OCI-M2 (cell line): ENCODE measurements at regions not wholly inside any gene's neighbourhood (a gene's known extent, or its start where the extent isn't known, plus 50 kb on each side); places are given as distances from the start of the nearest gene placed in this dataset.
"Not testable (repeated sequence)": the region's sequence is repeated elsewhere in the genome, so short reads cannot be mapped to it uniquely, and the experiment has no call there.

Source experiments
- DNase-seq: peaks from one replicate; lab custom pipeline; 2025; ENCODE audit not compliant: unreplicated experiment; lab: John Stamatoyannopoulos, UW

DNA sequence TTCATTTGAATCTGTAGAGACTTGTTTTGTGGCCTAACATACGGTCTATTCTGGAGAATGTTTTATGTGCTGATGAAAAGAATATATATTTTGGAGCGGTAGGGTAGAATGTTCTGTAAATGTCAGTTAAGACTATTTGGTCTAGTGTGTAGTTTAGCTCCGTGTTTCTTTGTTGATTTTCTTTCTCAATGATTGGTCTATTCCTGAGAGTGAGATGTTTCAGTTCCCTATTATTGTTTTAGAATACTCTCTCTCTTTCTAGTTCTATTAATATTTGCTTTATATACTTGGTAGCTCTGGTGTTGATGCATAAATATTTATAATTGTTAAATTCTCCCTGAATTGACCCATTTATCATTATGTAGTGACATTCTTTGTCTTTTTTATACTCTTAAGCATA is 236.5 kb downstream of the GLUD2 start:
- no peak for DNase-seq

DNA sequence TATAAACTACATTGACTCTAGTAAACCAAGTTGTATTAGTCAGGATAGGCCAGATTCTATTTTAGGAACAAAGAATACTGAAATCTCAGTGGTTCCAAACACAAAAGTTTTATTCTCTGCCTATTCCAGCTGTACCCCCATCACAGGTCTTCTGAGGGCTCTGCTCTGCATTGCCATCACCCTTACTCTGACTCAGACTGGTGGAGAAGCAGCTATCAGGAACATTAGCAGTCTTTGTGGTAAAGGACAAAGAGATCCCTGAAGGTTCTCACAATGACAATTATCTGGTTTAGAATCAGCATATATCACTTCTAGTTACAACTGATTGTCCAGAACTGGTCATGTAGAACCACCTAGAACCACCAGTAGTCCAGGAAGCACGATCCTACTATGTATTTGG is 251.1 kb downstream of the GLUD2 start:
- DNase-seq, result no peak

DNA sequence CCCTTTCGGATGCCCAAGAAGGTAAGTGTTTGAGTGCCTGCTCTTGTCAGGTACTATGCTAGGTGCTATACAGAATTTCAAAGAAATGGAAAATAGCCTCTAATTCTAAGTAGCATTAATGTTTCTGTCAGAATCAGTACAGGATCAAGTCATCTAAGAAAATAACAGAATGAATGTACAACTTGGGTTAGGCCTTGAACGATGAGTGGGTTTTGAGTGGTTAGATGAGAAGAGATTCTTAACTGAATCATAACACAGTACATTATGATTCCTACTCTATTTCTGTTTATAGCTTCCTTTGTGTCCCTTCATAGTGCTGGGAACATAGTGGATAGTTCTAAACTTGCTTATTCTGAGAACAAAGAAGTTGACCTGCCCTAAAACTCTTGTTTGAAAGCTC is 253.9 kb downstream of the GLUD2 start:
- no peak for DNase-seq

DNA sequence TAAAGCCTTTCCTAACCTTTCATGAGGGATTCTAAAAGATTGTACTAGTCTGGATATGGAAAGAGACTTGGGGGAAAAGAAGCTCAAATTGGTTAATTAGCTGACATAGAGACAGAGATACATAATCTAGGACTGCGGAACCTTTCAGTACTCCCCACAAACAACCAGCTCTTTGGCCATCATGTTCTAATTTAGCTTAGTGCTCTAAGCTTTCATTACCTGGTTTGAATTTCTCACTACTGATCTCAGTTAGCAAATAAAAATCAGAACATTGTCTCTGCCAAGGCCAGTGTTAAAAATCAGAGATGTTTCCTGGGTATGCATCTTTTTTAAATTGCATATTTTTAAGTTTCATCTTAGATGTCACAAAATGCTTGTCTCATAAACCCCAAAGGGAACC is 254.4 kb downstream of the GLUD2 start:
- no peak for DNase-seq

DNA sequence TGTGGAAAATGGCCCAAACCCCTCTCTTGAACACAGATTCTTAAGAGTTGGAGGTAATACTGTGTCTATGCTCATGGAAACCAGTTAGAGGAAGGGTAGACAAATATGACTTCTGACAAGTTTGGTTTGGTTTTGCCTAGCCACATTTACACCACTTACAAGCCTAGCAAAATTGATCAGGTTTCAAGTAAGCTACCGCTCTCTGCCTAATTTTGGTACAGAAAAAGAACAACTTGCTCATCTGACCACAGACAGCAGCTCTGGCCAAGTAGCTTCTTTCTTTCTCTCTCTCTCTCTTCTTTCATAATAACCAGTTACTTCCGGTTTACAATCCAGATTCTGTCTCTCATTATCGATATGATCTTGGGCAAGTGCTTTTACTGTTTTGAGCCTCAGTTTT is 260.0 kb downstream of the GLUD2 start:
- DNase-seq, result no peak

DNA sequence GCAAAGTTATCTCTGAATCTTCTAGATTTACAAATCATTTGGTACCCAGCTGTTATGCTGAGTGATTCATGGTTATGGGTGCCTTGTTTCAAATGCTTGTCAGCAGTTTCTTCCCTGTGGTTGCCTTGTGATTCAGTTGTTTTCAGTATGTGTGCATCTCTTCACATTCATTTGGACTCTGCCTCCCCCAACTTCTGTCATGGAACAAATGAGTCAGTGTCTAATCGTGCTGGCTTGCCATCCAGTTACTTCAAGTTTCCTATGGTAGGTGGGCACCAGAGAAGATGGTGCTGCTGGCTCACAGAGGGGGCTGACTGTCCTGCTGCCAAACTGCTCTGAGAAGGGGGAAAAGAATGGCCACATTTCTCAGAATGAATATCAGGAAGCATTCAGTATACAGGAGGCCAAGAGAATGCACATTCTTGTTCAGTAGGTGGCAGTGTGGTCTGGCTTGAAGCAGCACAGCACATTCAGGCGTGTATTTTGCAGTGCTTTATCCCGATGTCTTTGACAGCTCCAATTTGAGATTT is 260.9 kb downstream of the GLUD2 start:
- DNase-seq, result no peak

DNA sequence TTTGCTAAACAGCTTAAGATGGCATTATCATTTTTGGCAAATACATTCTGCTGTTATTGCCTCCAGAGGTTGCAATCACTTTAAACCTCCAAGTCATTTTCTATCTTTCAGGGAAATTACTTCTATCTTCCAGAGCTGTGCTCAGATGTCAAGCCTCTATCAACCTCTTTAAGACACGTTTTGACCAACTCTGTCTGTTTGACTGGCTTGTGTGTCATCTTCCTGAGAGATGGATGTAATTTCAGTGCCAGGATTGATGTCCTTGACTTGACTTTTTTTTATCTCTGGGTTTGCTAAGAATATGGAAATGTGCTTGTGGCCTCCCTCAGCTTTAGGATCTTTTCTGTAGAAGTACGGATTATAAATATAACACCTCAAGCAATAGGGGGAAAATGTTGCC is 263.4 kb downstream of the GLUD2 start:
- no peak for DNase-seq

DNA sequence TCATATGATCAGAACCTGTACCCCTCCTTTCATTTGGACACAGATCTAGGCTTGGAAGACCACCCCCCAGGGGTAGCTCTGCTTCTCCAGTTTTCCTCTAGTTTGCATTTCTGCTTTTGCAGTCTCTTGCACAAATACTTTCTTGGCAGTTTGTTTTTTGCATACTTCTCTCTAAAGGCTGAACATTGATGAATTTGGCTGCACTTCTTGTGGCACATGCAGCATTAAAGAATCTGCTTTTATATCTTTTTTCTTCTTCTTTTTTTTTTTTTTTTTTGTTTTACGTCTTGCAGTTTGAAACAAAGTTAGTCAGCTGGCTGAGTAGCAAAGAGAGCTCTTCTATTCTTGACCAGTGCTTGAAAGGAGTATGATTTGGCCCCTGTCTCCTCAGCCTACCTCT is 273.0 kb downstream of the GLUD2 start:
- DNase-seq, result no peak

DNA sequence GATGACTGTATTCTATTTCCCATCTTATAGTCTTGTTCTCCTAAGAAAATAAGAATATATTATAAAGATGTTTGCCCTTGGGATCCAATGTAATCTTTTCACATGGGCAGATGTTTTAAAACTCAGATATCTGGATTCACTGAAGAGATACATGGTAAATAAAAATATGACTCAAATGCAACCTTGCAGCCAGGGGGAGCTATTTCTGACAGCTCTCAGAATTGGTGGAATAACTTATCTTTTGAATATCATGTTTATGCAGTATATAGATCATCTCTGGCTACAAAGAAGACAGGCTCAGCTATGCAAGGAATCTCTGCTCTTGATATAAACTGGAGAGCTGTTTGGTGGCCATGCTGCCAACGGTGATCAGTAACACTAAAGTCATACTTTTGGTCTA is 274.7 kb downstream of the GLUD2 start:
- DNase-seq, result no peak

DNA sequence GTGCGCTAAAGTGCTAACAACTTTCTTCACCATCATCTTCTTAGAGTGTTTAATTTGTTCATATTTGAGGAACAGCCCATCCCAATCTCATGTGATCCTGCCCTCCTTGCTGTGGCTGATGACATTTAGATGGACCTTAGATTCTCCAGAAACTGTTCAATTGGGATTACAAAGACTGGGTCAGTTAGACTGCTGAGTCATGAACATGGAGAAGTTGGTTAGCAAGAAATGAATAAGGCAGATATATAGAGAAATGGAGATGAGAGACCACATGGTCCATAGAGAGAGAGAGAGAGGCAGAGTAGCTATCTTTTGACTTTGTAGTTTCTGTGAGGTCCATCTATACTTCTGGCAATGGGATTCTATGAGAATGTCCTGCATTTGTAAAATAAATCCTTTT is 275.9 kb downstream of the GLUD2 start:
- no peak for DNase-seq

DNA sequence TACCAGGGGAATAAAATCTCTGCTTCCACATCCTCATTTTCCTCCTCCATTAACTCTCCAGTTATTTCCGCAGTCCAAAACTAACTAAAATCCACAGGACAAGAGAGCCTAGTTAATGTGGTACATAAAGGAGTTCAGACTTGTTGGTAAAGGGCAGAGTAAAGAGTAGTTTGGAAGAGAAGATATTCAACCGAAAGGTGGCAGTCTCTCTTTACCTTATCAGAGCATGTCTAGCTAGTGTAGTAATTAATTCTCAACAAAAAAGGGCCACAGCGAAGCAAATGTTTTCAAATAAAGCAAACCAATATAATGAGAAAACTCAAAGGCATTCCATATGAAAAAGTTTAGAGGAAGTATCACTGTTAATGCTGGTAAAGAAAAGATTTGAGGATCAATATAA is 286.5 kb downstream of the GLUD2 start:
- no peak for DNase-seq

DNA sequence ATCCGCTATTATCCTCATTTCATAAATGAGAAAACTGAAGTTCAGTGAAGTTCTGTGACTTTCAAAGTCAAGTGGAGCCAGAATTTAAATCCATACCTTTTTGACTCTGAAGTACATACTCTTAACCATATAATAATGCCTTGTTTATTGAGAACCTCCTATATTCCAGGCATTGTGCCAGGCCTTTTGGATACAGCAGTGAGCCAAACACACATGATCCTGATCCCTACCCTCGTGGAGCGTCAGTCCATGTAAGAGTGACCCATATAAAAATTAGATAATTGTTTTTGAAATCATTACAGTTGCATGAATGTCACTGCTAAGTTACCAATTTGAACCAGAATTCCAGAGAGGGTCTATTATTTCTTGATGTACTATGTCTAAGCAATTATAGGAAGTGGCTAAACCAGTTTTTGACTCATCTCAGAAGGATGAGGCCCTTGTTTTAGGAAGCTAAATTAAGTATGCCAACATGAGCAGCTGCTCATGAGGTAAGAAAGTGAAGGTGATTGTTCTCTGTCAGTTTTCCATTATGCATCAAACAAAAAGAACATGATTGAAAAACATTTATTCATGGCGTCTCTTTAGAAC is 289.5 kb downstream of the GLUD2 start:
- no peak for DNase-seq

DNA sequence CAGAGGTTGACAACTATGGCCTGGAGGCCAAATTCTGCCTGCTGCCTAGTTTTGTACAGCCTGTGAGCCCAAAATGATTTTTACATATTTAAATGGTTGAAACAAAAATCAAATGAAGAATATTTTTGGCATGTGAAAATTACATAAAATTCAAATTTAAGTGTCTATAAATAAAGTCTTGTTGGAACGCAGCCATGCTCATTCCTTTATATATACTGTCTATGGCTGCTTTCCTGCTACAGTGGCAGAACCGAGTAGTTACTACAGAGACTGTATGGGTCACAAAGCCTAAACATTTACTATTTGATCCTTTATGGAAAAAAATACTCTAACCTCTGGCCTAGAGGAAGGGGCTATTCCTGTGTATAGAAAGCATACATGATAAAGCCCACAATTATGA is 290.4 kb downstream of the GLUD2 start:
- no peak for DNase-seq

DNA sequence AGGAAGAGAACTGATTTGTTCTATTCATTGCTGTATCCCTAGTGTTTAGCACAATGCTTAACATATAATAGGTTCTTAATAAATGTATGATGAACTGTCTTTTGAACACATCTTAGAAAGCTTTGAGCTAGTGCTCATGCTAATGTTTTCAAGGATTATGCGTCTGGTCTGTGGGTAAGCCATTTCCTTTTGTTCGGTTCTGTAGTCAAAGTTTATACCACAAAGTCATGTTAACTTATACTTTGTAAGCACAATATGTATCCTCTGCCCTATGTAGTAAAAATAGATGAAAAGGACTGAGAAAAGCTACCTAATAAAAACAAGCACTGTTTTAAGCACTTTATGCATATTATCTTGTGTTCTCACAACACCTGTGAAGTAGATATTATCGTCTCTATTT is 301.9 kb downstream of the GLUD2 start:
- no peak for DNase-seq

DNA sequence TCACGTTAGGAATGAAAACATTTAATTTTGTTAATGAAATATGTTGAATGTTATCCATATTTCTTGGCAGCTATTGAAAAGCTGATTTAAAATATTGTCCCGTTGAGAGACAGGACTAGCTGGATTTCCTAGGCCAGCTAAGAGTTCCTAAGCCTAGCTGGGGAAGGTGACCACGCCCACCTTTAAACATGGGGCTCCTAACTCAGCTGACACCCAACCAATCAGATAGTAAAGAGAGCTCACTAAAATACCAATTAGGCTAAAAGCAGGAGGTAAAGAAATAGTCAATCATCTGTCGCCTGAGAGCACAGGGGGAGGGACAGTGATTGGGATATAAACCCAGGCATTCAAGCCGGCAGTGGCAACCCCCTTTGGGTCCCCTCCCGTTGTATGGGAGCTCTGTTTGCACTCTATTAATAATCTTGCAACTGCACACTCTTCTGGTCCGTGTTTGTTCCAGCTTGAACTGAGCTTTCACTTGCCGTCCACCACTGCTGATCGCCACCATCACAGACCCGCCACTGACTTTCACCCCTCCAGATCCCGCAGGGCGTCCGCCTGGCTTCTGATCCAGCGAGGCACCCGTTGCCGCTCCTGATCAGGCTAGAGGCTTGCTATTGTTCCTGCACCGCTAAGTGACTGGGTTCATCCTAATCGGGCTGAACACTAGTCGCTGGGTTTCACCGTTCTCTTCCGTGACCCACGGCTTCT is 308.9 kb downstream of the GLUD2 start:
- no peak for DNase-seq

DNA sequence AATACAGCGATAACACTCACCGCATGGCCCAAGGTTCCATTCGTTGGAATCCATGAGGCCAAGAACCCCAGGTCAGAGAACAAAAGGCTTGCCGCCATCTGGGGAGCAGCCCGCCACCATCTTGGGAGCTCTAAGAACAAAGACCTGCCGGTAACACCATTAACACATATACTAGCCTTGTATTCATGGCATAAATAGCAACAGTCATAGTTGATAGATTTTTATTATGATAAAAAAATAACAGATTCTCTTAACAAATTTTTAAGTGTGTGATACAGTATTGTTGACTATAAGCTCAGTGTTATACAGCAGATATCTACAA is 309.4 kb downstream of the GLUD2 start:
- no peak for DNase-seq

DNA sequence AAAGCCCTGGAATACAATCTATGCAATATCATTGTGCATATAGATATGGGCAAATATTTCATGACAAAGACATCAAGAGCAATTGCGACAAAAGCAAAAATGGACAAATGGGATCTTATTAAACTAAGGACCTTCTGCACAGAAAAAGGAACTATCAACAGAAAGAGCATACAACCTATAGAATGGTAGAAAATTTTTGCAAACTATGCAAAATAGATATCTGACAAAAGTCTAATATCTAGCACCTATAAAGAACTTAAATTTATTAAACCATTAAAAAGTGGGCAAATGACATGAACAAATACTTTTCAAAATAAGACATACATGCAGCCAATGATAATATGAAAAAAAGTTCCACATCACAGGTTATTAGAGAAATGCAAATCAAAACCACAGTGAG is 312.9 kb downstream of the GLUD2 start:
- DNase-seq, result no peak

DNA sequence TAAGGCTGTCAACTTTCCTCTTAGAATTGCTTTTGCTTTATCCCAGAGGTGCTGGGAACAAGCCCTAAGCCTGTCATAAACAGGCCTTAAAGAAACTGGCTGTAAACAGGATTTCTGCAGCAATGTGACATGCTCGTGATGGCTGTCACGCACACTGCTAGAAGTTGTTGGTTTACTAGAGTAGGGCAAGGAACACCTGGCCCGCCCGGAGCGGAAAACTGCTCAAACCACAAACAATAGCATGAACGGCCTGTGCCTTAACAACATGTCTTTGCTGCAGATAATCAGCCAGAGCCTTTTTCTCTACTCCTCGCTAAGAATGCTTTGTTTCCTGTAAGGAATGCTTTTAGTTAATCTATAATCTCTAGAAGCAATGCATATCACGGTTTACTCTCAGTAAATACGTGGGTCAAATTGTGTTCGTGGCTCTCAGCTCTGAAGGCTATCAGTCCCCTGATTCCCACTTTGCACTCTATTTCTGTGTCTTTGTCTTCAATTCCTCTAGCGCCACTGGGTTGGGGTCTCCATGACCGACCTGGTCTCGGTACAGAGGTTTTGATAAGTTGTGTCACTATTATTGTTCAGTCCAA is 318.3 kb downstream of the GLUD2 start:
- DNase-seq, result no peak

DNA sequence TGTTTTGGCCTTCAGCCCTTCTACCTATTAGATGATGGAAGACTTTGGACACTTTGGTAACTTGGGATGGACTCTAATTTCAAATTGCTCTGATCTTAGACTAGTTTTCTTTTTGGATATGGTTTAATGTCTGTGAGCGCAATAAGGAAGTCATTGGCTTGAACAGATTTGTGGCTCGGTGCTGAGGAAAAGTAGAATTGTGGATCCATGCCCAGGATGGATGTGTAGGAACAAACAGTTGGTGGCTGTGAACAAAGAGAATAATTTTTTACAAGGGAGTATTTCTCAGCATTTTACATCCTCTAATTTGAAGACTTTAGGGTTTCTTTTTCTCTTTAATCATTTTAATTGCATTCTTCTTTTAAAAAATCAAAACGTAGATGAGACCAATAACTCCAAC is 327.1 kb downstream of the GLUD2 start:
- DNase-seq, result no peak

DNA sequence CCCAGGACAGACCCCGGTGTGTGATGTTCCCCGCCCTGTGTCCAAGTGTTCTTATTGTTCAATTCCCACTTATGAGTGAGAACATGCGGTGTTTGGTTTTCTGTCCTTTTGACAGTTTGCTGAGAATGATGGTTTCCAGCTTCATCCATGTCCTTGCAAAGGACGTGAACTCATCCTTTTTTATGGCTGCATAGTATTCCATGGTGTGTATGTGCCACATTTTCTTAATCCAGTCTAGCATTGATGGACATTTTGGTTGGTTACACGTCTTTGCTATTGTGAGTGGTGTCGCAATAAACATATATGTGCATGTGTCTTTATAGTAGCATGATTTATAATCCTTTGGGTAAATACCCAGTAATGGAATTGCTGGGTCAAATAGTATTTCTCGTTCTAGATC is 334.5 kb downstream of the GLUD2 start:
- DNase-seq, result not testable (repeated sequence)

DNA sequence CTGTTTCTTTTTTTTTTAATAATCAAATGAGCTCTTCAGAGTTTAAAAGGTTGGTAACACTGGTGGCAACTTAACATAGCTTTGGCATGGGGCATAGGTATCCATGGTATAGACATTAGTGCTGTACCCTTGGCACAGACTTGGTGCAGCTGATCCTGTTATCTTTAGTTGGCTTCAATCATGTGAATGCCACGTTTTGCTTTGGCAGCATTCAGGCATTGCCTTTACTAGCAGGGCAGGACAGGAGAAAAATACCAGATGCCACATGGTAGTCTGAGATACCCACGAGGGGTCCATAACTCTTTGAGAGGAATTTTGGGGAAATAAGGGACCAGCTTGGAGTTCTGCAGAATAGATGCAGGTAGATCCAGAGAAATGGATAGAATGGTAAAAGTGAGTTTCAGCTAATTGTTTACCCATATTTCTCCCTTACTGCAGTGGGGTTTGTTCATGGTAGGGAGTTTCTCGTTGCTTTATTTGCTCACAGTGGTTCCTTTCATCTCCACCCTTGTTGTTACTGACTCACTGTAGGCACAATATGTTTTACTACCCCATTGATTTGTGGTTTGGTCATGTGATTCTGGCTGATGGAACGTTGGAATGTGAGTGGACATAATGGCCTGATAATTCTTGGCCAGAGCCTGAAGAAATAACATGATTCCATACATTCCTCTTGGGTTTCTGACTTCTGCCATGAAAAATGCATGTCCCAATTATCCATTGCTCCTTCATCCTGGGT is 342.7 kb downstream of the GLUD2 start:
- DNase-seq, result no peak

DNA sequence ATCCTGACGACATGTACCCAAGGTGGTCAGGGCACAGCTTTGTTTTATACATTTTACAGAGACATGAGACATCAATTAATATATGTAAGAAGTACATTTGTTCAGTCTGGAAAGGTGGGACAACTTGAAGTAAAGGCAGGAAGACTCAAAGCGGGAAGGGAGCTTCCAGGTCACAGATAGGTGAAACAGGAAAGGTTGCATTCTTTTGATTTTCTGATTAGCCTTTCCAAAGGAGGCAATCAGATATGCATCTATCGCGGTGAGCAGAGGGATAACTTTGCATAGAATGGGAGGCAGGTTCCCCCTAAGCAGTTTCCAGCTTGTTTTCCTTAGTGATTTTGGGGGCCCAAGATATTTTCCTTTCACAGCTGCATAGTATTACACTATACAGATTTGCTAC is 358.4 kb downstream of the GLUD2 start:
- no peak for DNase-seq
